HG03378 (cell line): ENCODE measurements at regions not wholly inside any gene's neighbourhood (a gene's known extent, or its start where the extent isn't known, plus 50 kb on each side); places are given as distances from the start of the nearest gene placed in this dataset.
"Not testable (repeated sequence)": the region's sequence is repeated elsewhere in the genome, so short reads cannot be mapped to it uniquely, and the experiment has no call there.

Source experiments
- ATAC-seq: cut with Tn5 transposase; IDR thresholded peaks from one replicate; pipeline ENCODE4 v1.9.1; 2021; ENCODE audit warnings: mild to moderate bottlenecking, moderate library complexity; ENCODE audit not compliant: unreplicated experiment

DNA sequence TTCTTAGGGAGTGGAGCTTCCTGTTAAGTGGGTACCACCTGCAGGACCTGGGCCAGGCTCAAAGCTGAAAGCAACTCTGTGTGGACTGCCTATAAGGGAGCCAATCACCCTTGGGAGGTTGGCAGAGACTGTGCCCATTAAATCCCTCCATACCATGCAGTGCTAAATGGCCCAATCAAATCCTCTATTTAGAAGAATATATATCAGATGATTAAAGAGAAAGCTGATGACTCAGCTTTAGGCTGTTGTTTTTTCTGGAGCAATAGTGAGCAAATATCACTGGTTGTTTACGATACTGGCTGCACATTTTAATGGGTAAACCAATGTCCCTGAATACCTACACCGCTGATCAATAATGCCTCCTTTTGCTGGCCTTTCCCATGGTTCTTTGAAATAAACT is 101.3 kb downstream of the TMX1 start:
- no peak for ATAC-seq

DNA sequence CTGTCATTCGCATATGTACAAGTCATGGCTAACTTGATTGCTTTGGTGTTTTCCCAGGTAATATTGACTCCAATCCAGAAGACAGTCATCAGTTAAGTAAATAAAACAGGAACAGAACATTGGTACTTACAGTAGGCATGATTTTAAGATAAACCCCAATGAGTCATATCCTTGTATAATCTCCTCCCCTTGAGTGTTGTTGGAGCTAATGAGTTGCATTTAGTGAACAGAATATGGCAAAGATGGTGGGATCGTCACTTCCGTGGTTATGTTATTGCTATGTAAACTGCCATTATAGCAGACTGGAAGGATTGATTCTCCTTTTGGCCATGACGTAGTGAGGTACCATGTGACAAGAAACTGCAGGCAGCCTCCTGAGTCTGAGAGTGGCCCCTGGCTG is 102.2 kb downstream of the TMX1 start:
- ATAC-seq = no peak

DNA sequence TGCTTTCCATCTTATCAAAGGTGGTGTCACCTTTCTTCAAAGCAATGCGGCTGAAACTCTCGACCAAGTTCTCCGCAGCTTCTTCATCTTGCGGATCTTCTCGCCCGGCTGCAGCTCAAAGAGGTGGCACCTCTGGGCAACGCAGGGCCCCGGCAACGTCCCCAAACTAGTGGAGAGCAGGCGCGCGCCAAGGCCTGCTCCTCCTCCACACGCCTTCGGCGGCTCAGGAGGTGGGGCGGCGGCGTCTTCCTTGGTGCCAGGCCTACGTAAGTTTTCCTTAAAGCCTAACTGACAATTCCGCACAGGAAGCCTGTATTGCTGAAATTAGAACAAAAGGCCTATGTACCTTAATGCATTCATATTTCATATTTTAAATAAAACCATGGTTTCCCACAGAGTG is 112.0 kb downstream of the TMX1 start:
- no peak for ATAC-seq

DNA sequence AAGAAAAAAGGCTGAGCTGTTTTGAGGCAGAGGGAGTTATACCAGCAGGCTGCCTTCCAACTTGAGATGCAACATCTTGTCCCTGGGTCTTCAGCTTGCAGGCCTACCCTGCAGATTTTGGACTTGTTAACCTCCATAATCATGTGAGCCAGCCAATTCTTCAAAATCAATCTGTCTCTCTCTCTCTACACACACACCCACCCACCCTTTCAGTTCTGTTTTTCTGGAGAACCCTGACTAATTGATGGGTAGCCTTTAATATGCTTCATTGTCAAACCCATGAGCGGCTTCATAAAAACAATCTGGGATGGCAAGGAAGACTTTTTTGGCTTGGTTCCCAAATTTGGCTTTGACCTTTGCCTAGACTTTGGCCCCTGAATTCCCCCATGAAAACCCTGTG is 113.9 kb downstream of the TMX1 start:
- no peak for ATAC-seq

DNA sequence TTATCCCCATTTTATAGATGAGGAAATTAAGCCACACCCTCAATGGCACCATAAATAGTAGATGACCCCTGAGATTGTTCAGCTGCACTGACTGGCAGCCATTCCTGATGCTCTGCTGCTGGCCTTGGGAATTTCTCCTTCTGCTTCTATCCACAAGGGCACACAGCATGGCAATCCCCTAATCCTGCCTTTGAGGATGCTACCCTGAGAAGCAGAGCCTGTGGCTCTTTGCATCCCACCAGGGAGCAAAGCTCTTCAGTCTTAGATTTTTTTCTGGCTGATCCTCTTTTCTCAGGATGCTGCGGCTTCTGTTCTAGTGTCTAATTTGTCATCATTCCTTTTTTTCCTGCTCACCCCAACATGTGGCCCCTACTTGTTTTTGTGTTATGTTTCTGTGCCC is 114.8 kb downstream of the TMX1 start:
- no peak for ATAC-seq

DNA sequence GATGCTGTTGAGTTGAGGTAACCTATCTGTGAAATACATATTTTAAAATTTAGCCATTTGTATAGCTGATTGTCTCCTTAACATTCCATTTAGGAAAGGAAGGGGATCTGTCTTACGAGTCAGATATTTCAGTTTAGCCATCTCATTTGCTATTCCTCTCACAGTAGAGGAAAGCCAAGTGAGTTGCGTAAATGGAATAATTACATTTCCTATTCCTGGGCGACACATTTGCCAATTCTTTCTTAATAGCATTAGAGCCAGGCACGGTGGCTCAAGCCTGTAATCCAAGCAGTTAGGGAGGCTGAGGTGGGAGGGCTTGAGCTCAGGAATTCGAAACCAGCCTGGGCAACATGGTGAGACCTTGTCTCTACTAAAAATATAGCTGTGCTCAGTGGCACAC is 116.3 kb downstream of the TMX1 start:
- no peak for ATAC-seq

DNA sequence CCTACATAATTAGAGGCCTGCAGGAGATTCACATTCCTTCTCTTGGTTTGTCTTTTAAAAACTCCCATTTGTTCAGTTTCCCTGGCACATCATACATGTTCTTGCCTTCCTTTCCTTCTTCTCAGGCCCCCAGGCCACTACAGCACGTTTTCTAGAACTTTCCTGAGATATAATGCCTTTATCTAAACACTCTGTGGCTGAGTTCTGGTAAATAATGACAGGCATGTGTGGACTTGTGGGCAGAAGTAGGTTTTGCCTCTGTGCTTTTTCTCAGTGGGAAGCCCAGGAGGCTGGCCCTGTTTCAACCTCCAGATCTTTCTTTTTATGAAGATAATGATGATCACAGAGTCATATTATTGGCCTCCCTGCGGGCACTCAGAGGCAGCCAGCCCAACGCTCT is 117.2 kb downstream of the TMX1 start:
- no peak for ATAC-seq

DNA sequence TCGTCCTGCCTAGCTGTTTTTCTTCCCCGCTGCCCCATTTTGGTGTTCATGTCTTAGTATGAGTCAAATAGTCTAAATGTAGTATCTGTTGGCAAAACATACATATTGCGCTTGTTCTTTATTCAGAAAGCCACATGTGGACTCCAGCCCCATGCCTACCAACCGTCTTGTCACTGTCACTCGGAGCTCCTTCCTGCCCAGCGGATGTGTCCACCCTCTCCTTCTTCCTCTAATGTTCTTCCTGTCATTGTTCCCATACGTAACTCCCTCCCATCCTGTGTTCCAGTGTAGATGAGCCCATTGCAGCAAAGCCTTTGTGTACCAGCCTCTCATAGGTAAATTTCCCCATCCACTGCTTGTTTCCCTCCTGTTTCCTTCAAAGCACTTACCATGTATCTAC is 120.5 kb downstream of the TMX1 start:
- ATAC-seq = no peak

DNA sequence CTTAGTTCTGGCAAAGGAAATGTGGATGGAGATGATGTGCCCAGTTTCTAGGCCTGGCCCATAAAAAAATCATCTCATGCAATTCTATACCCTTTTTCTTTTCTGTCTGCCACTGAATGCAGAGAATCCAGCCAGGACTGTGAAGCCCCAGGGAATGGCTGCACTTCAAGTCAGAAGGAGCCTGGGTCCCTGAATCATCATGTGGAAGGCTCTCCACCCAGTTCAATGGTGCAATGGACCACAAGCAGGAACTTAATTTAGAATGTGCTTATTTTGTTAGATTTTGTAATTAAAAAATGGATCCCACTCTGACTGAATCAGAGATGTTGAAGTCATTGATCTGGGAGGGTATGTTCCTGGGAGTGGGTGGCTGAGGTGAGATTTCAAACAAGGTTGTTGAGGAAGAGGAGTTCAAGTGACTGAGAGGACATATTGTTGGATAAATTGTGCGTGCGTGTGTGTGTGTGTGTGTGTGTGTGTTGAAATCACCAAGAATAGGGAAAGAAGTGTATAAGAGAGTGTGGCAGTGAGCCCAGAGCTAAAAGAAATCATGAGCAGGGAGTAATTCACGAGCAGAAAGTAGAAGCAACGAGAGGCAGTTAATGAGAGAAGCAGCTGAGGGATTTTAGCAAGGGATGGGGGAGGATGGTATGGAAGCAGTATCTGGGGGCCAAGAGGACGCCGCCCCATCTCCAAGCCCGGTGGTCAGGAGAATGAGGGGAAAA is 125.4 kb downstream of the TMX1 start:
- no peak for ATAC-seq

DNA sequence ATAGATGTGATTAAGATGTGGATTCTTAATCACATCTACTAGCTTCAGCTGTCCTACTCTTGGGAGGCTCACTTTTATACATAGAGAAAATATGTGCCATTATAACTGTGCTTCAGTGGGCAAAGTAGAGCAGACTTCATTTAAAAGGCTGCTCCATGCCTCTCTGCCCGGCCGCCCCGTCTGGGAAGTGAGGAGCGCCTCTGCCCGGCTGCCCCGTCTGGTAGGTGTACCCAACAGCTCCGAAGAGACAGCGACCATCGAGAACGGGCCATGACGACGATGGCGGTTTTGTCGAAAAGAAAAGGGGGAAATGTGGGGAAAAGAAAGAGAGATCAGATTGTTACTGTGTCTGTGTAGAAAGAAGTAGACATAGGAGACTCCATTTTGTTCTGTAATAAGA is 126.4 kb downstream of the TMX1 start:
- not testable (repeated sequence) for ATAC-seq

DNA sequence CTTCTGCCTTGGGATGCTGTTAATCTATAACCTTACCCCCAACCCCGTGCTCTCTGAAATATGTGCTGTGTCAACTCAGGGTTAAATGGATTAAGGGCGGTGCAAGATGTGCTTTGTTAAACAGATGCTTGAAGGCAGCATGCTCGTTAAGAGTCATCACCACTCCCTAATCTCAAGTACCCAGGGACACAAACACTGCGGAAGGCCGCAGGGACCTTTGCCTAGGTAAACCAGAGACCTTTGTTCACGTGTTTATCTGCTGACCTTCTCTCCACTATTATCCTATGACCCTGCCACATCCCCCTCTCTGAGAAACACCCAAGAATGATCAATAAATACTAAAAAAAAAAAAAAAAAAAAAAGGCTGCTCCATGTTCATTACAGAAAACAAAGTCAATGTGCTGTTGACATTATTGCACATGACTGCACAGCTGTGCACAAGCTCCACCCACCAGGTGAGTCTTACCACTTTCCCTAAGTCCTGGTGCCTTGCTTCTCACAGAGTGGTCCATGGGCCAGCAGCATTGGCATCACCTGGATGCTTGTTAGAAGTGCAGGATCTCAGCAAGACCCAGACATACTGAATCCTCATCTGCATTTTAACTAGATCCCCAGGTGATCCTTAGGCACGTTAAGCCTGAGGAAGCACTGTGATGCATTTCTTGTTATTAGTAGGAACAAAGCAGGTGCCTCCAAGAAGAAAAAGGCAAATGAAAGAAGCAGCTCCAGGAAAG is 127.0 kb downstream of the TMX1 start:
- not testable (repeated sequence) for ATAC-seq

DNA sequence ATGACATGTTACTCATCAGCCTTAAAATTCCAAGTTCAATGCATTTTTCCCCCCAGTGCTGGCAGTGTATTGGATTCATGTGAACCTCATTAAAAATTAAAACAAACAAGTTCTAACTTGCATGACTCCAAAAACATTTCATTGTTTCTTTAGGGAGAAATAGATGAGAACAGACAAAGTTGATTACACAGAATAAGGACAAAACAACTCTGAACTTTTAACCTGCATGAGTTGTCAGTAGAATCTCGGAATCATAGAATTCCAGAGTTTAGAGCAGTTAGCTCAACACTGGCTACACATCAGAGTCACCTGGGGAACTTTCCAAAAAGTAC is 127.5 kb downstream of the TMX1 start:
- no peak for ATAC-seq

DNA sequence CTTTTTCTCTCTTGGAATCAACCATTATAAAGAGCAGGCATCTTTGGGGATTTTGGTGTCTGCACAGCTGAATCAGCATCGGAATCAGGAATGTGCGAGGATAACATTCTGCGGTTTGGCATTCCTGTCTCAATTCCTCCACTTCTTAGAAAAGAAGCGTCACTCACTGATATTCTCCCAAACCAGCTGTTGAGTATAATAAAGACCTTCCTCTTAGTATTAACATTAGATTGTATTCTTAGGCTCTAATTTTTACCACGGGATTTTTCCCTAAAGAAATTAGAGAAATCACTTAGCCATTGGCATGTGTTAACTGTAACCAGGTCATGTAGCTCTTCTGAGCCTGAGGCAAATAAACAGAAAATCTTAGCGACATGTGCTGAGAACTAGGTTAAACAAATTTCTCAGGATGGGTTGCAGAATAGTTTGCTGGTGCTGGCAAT is 128.7 kb downstream of the TMX1 start:
- no peak for ATAC-seq

DNA sequence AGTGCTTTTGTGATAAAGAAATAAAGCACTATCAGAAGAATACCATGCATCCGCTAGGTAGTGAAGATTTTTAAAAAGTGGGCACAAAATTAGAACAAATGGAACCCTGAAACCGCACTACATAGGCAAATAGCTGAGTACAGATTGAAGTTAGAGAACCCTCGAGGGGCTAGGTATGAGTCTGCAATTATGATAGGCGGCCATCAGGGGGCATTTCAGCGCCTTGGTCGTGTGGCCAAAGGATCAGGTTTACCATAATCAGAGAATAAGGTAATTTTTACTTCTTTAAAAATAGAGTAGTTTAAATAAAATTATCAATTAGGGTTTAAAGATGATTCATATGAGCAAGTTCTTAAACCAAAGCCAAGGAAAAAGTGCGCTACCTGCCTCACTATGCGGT is 129.8 kb downstream of the TMX1 start:
- ATAC-seq = no peak

DNA sequence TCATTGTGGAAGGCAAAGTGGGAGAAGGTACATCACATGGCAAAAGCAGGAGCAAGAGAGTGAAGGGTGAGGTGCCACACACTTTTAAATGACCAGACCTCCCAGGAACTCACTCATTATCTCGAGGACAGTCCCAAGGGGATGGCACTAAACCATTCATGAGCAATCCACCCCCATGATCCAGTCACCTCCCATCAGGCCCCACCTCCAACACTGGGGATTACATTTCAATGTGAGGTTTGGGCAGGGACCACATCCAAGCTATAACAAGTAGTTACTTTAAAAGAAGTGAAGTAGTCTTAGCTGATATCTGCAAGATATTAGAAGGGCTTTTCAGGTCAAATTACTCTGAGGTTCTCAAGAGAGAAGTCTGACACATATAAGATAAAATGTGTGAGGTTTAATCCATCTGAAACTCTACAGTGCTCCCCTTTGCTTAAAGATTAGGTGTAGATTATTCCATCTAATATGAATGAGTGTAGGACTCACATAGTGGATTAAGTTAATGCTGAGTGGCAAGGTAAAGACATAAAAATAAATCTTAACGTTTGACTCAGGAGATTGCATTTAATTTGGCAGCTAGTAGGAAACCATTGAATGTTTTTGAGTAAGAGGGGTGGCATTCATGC is 130.8 kb downstream of the TMX1 start:
- no peak for ATAC-seq

DNA sequence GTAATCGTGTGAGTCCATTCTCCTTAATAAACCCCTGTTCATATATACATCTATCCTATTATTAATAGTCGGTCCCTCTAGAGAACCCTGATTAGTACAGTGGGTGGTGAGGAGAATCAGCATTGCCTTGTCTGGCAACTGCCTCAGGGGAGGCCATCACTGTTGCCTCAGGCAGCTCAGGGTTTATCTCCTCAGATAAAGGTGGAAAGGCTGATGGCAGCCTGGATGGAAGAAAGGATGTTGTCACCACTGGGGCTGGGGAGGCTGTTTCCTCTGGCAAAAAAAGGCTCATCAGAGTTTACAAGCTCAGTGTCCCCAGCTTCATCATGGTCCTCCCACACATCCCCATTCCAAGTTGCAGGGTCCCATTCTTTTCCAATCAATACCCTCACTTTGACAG is 137.1 kb downstream of the TMX1 start:
- ATAC-seq = not testable (repeated sequence)

DNA sequence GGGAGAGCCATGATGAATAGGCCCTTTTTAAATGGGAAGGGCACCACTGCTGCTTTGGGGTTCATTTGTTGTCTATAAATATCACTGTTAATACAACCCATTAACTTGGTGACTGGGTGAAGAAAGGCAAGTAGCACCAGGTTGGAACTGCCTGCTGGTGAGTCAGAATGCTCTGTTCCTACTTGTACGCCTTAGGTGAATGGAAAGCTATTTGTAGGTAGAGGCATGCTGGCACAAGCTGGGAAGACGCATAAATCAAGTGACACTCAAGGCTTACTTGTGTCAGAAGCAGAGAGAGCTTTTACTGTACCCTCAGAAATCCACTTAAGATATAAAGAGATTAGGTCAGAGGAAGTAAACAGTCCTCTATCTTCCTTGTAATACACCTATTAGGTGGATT is 142.5 kb downstream of the TMX1 start:
- ATAC-seq = no peak

DNA sequence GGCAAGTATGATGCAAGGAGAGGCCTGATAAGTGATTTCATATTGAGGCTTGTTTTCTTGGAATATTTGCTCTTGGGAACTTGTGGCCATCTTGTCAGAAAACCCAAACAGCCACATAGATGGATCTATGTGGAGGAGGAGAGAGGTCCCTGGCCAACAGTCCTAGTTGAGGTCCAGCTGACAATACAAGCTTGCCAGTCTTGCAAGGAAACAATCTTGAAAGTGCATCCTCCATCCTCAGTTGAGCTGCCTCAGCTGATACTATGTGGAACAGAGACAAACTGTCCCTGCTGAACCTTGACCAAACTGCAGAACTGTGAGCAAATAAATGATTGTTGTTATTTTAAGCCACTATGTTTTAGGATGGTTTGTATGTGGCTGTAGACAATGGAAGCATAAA is 146.4 kb downstream of the TMX1 start:
- no peak for ATAC-seq

DNA sequence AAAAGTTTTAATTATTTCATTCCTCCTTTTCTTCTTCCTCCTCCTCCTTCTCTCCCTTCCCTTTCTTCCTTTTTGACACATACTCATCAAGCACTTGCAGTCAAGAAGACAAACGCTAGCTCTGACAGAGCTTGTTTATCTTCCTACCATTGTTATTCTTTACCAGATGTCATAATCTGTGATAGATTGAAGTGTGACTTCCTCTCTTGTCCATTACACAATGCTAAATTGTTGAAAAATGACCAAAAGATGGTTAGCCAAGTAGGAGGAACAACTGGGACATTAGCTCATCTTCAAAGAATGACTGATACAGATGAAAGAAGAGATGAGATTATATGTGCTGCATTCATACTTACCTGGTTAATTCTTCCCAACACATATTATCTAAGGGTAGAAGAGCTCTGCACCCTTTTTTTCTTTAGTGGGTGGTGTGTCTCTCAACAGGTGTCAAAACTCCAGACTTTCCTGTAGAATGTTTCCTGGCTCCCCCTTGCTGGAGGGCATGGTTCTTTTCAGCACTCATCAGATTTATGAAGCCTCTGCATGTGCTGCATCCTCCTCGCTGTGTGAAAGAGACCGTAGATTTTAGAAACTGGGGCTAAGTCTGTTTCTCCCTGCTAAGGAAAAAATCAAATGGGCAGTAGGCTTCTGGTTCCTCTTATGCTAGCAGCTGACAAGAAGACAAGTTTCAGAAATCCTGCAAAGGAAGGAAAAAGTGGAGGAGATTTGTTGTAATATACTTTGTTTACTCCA is 147.1 kb downstream of the TMX1 start:
- no peak for ATAC-seq

DNA sequence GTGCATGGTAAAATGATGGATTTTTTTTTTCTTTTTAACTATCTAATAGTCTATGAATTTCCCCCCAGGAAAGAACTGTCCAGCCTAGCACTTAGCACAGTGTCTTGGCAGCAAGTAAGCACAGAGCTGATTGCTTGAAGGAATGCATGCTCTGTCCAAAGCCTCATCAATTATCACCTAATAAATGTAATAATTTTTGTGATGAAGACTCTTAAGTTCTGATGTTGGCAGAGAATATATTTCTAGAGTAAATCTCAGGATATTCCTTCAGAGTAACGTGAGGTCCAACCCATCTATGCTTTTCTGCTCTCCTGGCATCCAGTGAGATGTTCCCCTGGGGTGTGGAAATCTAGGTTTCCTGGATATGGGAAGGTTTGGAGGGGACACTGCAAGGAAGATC is 152.4 kb downstream of the TMX1 start:
- no peak for ATAC-seq

DNA sequence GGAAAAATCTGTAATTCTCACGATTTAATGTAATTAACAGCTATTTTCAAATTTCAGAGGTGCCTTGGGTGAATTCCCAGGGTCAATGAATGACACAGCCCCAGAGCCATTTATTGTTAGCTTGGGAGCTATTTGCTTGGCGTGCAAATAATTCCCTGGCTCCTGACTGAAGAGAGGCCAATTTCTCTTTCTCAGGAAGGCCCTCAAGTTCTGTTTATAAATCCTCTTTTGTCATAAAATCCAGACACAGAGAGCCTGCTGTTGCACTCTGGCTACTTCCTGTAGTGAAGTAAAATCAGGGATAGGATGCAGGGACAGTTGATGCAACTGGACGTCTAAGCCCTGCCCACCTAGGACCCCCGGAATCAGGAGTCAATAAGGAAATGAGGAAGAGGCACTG is 154.3 kb downstream of the TMX1 start:
- no peak for ATAC-seq

DNA sequence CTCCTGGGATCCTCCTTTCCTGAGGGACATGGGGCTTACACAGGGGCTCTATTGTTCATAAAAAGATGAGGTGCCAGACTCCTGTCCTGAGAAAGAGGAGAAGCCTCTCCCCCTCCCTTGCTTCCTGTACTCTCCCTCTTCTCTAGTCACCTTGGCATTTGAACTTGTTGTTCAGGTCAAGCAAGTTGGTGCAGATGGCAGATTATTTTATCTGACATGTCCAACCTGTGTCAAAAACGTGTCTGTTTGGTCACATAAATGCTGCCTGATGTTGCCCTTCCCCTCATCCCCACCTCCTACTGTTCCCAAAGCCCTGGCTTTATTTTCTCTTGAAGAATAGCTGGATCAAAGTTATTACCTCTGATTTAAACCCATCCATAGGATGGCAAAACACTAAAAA is 154.8 kb downstream of the TMX1 start:
- ATAC-seq = no peak
